Fibroblast of skin of right quadriceps (primary cell): ENCODE measurements at regions not wholly inside any gene's neighbourhood (a gene's known extent, or its start where the extent isn't known, plus 50 kb on each side); places are given as distances from the start of the nearest gene placed in this dataset.
"Not testable (repeated sequence)": the region's sequence is repeated elsewhere in the genome, so short reads cannot be mapped to it uniquely, and the experiment has no call there.

Source experiments
- DNase-seq: peaks from one replicate; pipeline ENCODE4 v3.0.0-alpha.2; 2013

- DNase-seq, result not testable (repeated sequence)
Measured at GRCh38 chr3:127435299-127435698, 147.5 kb upstream of the PRR20G start.

GRCh38 chr3:127431066-127431465, 143.2 kb upstream of the PRR20G start:
- no peak for DNase-seq

- DNase-seq, result no peak
Measured at GRCh38 chr3:127428344-127428997, 140.6 kb upstream of the PRR20G start.

- DNase-seq, result no peak
Measured at GRCh38 chr3:127427666-127428065, 139.8 kb upstream of the PRR20G start.

GRCh38 chr3:127427156-127427555, 139.3 kb upstream of the PRR20G start:
- DNase-seq, result no peak

DNA sequence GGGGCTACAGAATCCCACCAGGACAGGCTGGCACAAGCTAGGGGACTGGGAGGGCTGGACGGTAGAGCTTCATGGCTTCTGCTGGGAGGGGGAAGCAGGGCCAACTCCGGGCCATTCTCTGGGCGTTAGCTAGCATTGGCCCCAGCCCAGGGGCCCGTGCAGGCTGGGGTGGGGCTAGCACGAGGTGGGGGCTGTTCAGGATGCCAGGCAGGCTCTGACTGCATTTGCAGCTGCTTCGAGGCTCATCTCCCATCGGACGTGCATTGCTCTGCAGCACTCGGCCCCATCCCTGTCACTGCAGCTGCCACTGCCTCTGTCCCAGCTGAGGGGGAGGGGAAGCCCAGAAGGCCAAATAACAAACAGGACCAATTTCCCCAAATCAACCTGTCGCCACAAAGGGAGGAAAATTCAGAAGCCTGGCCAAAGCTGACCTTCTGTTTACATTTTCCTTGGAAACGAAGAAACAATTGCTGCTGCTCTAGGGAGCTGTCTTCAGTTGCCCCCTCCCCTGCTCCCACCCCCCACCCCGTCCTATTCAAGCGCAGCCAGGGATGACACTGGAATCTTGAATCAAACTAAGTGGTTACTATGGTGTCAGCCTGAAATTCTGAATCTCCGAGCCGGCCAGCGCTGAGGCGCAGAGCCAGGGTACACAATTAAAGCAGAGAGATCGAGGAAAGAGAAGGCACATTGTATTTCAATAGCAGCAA, 138.8 kb upstream of the PRR20G start:
- no peak for DNase-seq

DNA sequence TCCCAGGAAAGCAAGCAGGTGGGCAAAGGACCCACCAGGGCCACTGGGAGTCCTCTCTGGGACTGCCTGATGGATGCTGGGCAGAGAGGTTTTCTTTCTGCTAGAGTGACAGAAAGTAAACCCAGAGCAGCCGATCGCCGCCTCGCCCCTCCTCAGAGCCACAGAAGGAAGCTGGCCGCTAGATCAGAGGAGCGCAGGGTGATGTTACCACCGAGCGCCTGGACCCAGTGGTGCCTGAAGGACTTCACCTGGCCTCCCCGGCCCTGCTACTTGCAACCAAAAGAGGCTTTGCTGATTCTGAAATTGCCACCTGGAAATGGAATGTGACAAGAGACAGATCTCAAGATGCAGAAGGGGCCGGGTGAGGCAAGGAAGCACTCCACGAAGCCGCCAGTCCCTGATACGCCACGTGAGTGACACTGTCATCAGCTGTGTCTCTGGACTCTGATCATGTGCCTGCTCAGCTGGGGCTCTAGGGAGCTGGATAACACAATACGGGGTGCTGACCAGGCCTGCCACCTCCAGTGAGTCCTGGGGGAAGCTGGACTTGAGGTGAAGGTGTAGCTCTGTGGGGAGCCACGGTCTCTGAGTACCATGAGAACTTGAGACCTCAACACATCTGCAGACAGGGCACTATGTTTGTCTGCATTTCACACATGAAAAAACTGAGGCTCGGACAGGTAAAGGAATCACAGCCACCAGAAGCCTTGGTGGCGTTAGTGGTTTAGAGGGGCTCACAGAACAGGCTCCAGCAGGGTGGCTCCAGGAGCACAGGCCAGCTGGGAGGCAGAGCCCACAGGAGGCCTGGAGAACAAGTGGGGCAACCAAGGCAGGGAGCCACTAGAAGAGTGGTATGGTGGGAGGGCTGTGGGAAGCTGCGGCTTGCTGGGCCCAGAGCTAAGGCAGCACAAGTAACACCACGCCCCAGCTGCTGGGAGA, 137.9 kb upstream of the PRR20G start:
- no peak for DNase-seq

DNA sequence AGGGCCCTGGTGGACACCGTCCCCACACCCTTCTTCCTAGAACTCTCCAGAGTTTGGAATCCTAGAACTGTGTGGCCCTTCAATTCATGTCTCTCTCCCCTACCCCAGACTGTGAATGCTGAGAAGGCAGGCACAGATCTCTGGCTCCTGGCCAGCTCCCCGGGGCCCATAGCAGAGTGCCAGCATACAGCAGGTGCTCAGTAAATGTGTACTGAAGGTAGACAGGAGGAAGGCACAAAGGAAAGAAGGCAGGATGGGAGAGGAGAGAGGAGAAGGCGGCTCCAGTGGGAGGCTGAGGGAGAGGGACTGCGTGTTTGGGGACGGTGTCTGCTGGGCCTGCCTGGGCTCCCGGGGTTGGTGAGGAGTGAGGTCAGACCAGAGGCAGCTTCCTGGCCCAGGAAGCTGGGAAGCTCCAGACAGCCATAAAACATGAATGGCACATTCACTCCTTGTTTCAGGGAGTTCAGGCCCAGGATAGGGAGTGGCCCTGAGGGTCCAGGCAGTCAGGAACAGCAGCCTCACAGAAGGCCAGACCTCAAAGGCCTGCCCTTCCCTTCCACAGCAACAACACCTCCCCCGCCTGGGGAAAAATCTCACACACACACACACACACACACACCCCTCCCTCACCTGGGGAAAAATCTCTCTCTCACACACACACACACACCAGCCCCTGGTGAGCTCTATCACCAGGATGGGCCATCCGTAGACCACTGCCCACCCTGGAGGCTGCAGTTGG, 137.1 kb upstream of the PRR20G start:
- no peak for DNase-seq

- no peak for DNase-seq
Measured at GRCh38 chr3:127423856-127424765, 136.3 kb upstream of the PRR20G start.

DNA sequence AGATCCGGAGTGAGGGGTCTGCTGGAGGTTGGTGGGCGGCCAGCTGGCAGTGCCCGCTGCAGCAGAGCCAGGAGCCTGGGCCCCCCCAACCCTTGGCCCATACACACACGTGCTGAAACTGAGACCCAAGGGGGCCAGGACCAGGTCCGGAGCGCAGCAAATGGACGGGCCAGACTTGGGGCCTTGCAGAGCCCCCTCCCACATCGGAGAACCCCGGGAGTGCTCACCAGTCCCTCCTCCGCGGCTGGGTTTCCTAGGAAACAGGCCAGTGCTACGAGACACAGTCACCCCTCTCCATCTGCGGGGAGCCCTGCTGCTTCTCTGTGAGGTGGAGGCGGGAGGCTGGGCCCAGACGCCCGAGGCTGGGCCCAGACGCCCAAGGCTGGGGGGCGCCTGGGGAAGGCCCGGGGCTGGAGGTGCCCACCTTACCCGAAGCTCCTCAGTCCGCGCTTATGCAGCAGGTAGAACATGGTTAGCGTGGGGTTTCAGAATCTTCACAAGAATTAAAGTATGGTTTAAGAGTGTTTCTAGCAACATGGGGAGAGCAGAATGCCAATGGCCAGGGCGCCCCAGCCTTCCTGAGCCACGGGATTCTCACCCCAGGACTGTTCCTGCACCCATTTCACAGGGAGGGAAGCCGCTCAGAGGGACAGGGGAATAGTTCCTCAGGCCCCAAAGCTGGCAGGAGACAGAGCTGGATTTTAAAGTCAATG, 135.0 kb upstream of the PRR20G start:
- DNase-seq, result no peak

GRCh38 chr3:127421943-127422662, 134.3 kb upstream of the PRR20G start:
- DNase-seq, result no peak

- DNase-seq, result no peak
Measured at GRCh38 chr3:127420829-127421228, 133.0 kb upstream of the PRR20G start.

- no peak for DNase-seq
Measured at GRCh38 chr3:127419641-127420553, 132.1 kb upstream of the PRR20G start.

DNA sequence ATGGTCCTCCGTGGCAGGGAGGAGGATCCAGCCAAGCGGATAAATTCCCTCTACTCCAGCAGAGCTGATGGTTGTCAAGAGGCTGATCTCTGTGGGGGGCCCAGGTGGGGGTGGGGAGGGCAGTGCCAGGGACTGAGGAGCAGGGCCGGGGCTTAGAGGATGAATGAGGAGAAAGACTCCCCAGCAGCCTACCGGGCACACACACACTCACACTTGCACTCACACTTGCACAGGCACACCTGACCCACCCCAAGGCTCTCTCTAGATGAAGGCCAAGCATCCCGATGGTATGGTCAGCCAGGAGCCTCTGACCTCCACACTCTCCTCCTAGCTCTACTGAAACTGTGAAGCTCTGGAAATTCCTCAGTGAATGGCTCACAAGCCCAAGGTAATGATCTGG, 131.3 kb upstream of the PRR20G start:
- DNase-seq, result no peak

DNA sequence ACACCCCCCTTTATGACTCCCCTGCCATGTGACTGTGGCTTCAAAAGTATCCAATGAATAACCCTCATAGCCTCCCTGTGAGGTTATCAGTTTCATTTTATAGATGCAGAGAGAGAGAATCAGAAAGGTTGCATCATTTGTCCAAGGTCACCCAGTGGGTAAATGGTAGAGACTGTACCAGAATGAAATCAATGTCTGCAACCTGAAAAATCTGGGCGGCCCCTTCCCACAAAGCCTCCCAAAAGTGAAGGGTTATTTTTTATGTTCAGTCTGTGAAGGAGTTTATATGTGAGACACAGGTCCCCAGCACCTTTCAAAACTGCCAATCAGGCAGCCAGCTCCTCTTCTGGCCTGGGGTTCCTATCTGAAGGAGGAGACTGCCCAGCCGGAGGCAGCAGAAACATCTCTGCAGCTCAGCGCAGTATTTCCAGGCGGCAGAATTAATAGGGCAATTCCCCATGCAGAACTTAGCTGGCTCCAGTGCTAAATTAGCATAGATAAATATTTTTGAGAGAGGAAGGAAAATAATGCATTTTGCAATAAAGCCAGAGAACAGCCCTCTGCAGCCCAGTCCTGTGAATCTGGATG, 130.8 kb upstream of the PRR20G start:
- no peak for DNase-seq

DNA sequence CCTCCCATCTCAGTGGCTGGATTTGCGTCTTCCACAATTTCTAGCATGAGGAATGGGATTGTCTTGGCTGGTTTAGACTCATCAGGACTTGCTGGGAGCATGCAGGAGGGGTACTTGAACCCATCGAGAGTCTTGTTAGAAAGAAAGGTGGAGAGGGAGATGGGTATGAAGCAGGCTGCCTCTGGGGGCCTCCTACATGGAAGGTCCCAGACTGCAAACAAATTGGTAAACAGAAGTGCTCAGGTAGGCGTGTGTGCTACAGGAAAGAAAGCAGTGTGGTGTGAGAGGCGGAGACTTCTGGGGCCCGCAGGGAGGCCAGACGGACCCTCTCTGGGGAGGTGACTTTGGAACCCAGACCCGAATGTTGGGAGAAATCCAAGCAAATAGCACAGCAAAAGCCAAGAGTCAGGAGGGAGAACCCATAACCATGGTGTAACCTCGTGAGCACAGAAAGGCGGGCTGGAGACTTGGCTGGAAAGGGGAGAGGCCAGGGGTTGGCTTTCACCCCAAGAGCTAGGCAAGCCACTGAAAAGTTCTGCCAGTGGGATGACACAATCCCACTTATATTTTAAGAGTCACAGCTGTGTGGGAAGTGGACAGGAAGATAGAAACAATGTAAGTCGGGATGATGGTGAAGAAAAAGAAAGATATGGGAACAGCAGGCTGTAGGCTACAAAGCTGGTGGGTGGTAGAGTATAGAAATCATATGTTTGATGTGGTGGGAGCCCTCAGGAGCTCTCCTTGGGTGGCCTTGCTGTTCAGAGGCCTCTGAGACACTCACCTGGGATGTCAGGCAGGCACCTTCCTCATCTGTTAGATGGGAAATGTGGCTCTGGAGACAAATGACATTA, 130.1 kb upstream of the PRR20G start:
- no peak for DNase-seq

- DNase-seq, result no peak
Measured at GRCh38 chr3:127413871-127414270, 126.0 kb upstream of the PRR20G start.

DNA sequence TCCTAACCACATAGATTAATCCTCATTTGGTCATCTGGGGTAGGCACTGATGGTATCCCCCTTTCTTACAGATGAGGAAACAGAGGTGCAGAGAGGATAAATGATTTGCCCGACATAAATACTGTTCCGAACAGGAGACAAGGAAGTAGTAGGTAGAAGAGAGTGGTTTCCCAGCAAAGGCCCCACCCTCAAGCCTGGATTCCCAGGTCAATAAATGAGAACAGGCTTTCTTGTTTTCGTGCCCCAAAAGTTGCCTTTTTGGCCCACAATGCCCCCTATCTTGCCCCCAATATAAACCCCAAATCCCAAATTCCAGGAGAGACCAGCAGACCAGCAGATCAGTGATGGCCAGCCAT, 125.5 kb upstream of the PRR20G start:
- DNase-seq, result no peak
